IPS DF 4.7 (cell line): ENCODE measurements at regions not wholly inside any gene's neighbourhood (a gene's known extent, or its start where the extent isn't known, plus 50 kb on each side); places are given as distances from the start of the nearest gene placed in this dataset.

Experiments used
- DNase-seq: peaks from one replicate; pipeline ENCODE4 v3.0.0-alpha.2; 2013; ENCODE audit warnings: low spot score; ENCODE audit errors: extremely low read depth

GRCh38 chr10:3415038-3415736, 242.6 kb upstream of the PITRM1 start:
- DNase-seq: no peak

GRCh38 chr10:3414667-3415023, 242.1 kb upstream of the PITRM1 start:
- no peak for DNase-seq

GRCh38 chr10:3413937-3414666, 241.5 kb upstream of the PITRM1 start:
- no peak for DNase-seq

- no peak for DNase-seq
These were observed 240.1 kb upstream of the PITRM1 start for GRCh38 chr10:3412646-3413045.

- no peak for DNase-seq
These were observed 239.5 kb upstream of the PITRM1 start for GRCh38 chr10:3412071-3412582.

- no peak for DNase-seq
These were observed 238.5 kb upstream of the PITRM1 start for GRCh38 chr10:3411044-3411443.

GRCh38 chr10:3409928-3410327, 237.3 kb upstream of the PITRM1 start:
- DNase-seq: no peak

GRCh38 chr10:3408603-3409365, 236.2 kb upstream of the PITRM1 start:
- no peak for DNase-seq

GRCh38 chr10:3407208-3407607, 234.6 kb upstream of the PITRM1 start:
- no peak for DNase-seq

GRCh38 chr10:3406556-3406955, 234.0 kb upstream of the PITRM1 start:
- no peak for DNase-seq

- DNase-seq: no peak
These were observed 231.8 kb upstream of the PITRM1 start for GRCh38 chr10:3404381-3404780.

- no peak for DNase-seq
These were observed 229.7 kb upstream of the PITRM1 start for GRCh38 chr10:3402187-3402751.

- no peak for DNase-seq
These were observed 228.9 kb upstream of the PITRM1 start for GRCh38 chr10:3401491-3401938.

GRCh38 chr10:3400348-3400747, 227.8 kb upstream of the PITRM1 start:
- no peak for DNase-seq

- no peak for DNase-seq
These were observed 227.2 kb upstream of the PITRM1 start for GRCh38 chr10:3399756-3400155.

GRCh38 chr10:3398825-3399646, 226.5 kb upstream of the PITRM1 start:
- DNase-seq: no peak

GRCh38 chr10:3397846-3398245, 225.3 kb upstream of the PITRM1 start:
- no peak for DNase-seq

GRCh38 chr10:3397231-3397630, 224.6 kb upstream of the PITRM1 start:
- no peak for DNase-seq

- DNase-seq: no peak
These were observed 223.5 kb upstream of the PITRM1 start for GRCh38 chr10:3396116-3396515.

- DNase-seq: no peak
These were observed 222.9 kb upstream of the PITRM1 start for GRCh38 chr10:3395458-3395861.

- DNase-seq: no peak
These were observed 222.5 kb upstream of the PITRM1 start for GRCh38 chr10:3395041-3395440.
